ENCODE measurements at regions not wholly inside any gene's neighbourhood (a gene's known extent, or its start where the extent isn't known, plus 50 kb on each side); places are given as distances from the start of the nearest gene placed in this dataset.

DNA sequence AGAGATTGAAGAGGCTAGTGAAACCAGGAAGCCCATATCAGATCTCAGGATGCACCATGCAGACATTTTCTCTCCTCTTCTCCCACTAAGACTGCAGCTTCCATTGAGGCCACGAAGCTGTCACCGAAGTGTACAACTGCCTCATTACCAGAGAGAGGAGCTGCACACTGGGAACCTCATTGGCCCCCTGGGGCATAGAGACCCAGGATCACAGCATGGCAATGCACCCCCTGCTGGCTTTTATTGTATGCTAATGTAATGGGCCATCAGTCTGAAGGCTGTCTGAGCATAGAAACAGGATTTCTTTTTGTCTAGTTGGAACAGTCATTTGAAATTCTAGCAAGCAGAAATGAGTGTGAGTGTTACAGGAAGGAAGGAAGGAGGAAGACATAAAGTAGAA lies 861.6 kb upstream of the CELF4 start:
- TF ChIP-seq, protein P1, sequence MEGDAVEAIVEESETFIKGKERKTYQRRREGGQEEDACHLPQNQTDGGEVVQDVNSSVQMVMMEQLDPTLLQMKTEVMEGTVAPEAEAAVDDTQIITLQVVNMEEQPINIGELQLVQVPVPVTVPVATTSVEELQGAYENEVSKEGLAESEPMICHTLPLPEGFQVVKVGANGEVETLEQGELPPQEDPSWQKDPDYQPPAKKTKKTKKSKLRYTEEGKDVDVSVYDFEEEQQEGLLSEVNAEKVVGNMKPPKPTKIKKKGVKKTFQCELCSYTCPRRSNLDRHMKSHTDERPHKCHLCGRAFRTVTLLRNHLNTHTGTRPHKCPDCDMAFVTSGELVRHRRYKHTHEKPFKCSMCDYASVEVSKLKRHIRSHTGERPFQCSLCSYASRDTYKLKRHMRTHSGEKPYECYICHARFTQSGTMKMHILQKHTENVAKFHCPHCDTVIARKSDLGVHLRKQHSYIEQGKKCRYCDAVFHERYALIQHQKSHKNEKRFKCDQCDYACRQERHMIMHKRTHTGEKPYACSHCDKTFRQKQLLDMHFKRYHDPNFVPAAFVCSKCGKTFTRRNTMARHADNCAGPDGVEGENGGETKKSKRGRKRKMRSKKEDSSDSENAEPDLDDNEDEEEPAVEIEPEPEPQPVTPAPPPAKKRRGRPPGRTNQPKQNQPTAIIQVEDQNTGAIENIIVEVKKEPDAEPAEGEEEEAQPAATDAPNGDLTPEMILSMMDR (IDR thresholded peaks at IDR 0.05; ENCODE audit: control extremely low read depth in 1 of 3, insufficient read depth in 1 of 3, low read depth in 1 of 3, low read length in 3 of 3), result no peak
- TF ChIP-seq SUZ12 (IDR thresholded peaks at IDR 0.05; ENCODE audit: low read length) (no peak), POLR2AphosphoS5 (IDR thresholded peaks at IDR 0.05; ENCODE audit: low read depth, low read length) (no peak), NRF1 (IDR thresholded peaks at IDR 0.05; ENCODE audit: low read depth, low read length) (no peak), MAX (IDR thresholded peaks at IDR 0.05) (no peak), POLR2A (IDR thresholded peaks at IDR 0.05; ENCODE audit: control extremely low read depth in 1 of 2, low read depth in 2 of 2, low read length in 2 of 2) (no peak), TAF1 (IDR thresholded peaks at IDR 0.05; ENCODE audit: low read depth, low read length) (no peak), USF2 (IDR thresholded peaks at IDR 0.05; ENCODE audit: low read length) (no peak), BCL11A (IDR thresholded peaks at IDR 0.05; ENCODE audit: low read depth in 2 of 2, low read length in 2 of 2) (no peak), ASH2L (IDR thresholded peaks at IDR 0.05; ENCODE audit: low read length) (no peak), SP1 (IDR thresholded peaks at IDR 0.05; ENCODE audit: low read depth, low read length) (no peak), YY1 (IDR thresholded peaks at IDR 0.05; ENCODE audit: low read depth, low read length) (no peak), BACH1 (IDR thresholded peaks at IDR 0.05; ENCODE audit: low read length) (no peak)

Measured in H1 (cell line).